Loucy (cell line): ENCODE measurements at regions not wholly inside any gene's neighbourhood (a gene's known extent, or its start where the extent isn't known, plus 50 kb on each side); places are given as distances from the start of the nearest gene placed in this dataset.

Source experiments
- H2AFZ ChIP-seq: fragments of 200-600 bp; sonication (generic); 2 replicates; pipeline ENCODE4 v1.6.0; 2016; ENCODE audit warnings: antibody characterized with exemption, mild to moderate bottlenecking, low read length, moderate library complexity
- H3F3A ChIP-seq: fragments of 200-600 bp; 2 replicates; pipeline ENCODE4 v1.6.0; 2016; ENCODE audit warnings: antibody characterized with exemption, low read depth, mild to moderate bottlenecking
- H3K27me3 ChIP-seq: fragments of 200-600 bp; sonication (generic); 2 replicates; pipeline ENCODE4 v1.6.1; 2014; ENCODE audit warnings: low read length, mild to moderate bottlenecking; ENCODE audit not compliant: insufficient read depth, poor library complexity, severe bottlenecking
- H3K36me3 ChIP-seq: fragments of 200-600 bp; sonication (generic); 2 replicates; pipeline ENCODE4 v1.6.1; 2016; ENCODE audit warnings: low read length; ENCODE audit not compliant: insufficient read depth
- H3K4me1 ChIP-seq: fragments of 200-600 bp; sonication (generic); 2 replicates; pipeline ENCODE4 v1.5.1; 2014; ENCODE audit warnings: low read length, mild to moderate bottlenecking; ENCODE audit not compliant: insufficient read depth, poor library complexity, severe bottlenecking
- H3K4me2 ChIP-seq: fragments of 200-600 bp; sonication (generic); 2 replicates; pipeline ENCODE4 v1.6.0; 2014; ENCODE audit warnings: antibody characterized with exemption, low read length, low read depth, mild to moderate bottlenecking; ENCODE audit not compliant: poor library complexity, severe bottlenecking
- H3K4me3 ChIP-seq: fragments of 200-600 bp; sonication (generic); 2 replicates; pipeline ENCODE4 v1.5.1; 2014; ENCODE audit warnings: low read length, mild to moderate bottlenecking, mixed read lengths; ENCODE audit not compliant: poor library complexity, severe bottlenecking
- H3K79me2 ChIP-seq: fragments of 200-600 bp; sonication (generic); 2 replicates; pipeline ENCODE4 v1.6.1; 2014; ENCODE audit warnings: low read length; ENCODE audit not compliant: insufficient read depth
- H3K9ac ChIP-seq: fragments of 200-600 bp; sonication (generic); 2 replicates; pipeline ENCODE4 v1.6.0; 2014; ENCODE audit warnings: mild to moderate bottlenecking, low read depth, low read length, moderate library complexity; ENCODE audit not compliant: poor library complexity, severe bottlenecking
- H3K9me2 ChIP-seq: fragments of 200-600 bp; sonication (generic); replicated peaks from 2 replicates; pipeline ENCODE4 v1.6.1; 2016; ENCODE audit warnings: low read depth, low read length, mixed read lengths
- H3K9me3 ChIP-seq: fragments of 200-600 bp; sonication (generic); 2 replicates; pipeline ENCODE4 v1.6.1; 2014; ENCODE audit warnings: mild to moderate bottlenecking, antibody characterized with exemption, low read length, low read depth; ENCODE audit not compliant: insufficient read depth
- H4K20me1 ChIP-seq: fragments of 200-600 bp; sonication (generic); 2 replicates; pipeline ENCODE4 v1.6.0; 2014; ENCODE audit warnings: antibody characterized with exemption, low read length, mild to moderate bottlenecking; ENCODE audit not compliant: insufficient read depth, poor library complexity, severe bottlenecking
- EZH2phosphoT487 ChIP-seq: fragments of 200-600 bp; IDR thresholded peaks from 2 replicates; pipeline ENCODE4 v1.6.1; 2018; ENCODE audit warnings: antibody characterized with exemption, mild to moderate bottlenecking, moderate library complexity, borderline replicate concordance
- TF ChIP-seq, protein P1 (sequence below): fragments of 200-600 bp; sonication (generic); conservative IDR thresholded peaks from 2 replicates; pipeline ENCODE4 v1.5.1; 2014; ENCODE audit warnings: mild to moderate bottlenecking, antibody characterized with exemption, low read length

GRCh38 chr5:142225141-142225540 lies 99.7 kb downstream of the SPRY4 start:
- no peak for TF ChIP-seq EZH2phosphoT487
- TF ChIP-seq, protein P1, sequence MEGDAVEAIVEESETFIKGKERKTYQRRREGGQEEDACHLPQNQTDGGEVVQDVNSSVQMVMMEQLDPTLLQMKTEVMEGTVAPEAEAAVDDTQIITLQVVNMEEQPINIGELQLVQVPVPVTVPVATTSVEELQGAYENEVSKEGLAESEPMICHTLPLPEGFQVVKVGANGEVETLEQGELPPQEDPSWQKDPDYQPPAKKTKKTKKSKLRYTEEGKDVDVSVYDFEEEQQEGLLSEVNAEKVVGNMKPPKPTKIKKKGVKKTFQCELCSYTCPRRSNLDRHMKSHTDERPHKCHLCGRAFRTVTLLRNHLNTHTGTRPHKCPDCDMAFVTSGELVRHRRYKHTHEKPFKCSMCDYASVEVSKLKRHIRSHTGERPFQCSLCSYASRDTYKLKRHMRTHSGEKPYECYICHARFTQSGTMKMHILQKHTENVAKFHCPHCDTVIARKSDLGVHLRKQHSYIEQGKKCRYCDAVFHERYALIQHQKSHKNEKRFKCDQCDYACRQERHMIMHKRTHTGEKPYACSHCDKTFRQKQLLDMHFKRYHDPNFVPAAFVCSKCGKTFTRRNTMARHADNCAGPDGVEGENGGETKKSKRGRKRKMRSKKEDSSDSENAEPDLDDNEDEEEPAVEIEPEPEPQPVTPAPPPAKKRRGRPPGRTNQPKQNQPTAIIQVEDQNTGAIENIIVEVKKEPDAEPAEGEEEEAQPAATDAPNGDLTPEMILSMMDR, result no peak
- H3K4me1 ChIP-seq, result no peaks in the 10 kb centered on the region
- H3K9me3 ChIP-seq, result no peaks in the 10 kb centered on the region
- no peaks in the 10 kb centered on the region for H3F3A ChIP-seq
- H3K4me2 ChIP-seq, result no peak overlapping the region
- H3K27me3 ChIP-seq, result no peaks in the 10 kb centered on the region
- no peak overlapping the region for H2AFZ ChIP-seq
- H3K4me3 ChIP-seq, result no peak overlapping the region
- no peaks in the 10 kb centered on the region for H3K36me3 ChIP-seq
- no peaks in the 10 kb centered on the region for H4K20me1 ChIP-seq
- no peak overlapping the region for H3K9ac ChIP-seq
- no peaks in the 10 kb centered on the region for H3K9me2 ChIP-seq
- no peaks in the 10 kb centered on the region for H3K79me2 ChIP-seq

DNA sequence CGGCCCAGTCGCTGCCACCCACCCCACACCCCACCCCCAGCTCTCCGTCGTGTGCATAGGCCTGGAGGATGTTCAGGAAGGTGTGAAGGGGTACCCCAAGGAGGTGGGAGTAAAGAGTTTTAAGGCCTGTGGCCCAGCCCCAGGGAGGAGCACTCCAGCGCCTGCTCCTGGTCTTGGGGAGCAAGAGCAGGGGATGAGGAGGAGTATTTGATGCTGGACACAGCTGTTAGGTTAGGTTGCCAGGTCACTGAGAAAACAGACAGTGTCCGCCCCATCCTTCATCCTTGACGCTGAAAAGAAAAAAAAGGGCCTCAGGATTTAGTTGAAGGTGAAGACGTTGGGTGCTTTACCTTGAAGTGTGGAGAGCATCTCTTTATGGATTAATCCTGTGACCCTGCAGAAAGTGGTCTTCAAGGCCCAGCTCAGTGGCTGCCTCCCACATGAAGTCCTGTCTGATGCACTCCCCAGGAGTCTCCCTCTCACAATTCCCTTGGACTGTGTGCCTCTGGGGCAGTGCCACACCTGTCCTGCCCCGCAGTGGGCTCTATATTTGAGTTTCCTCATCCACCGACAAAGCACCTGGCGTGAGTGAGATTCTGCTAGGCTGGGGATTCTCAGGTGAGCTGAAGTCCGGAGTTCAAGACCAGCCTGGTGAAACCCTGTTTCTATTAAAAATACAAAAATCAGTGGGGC lies 101.8 kb downstream of the SPRY4 start:
- H3K9me3 ChIP-seq, result no peaks in the 10 kb centered on the region
- no peak overlapping the region for H3K4me2 ChIP-seq
- H3K9me2 ChIP-seq, result no peaks in the 10 kb centered on the region
- TF ChIP-seq EZH2phosphoT487, result no peak
- TF ChIP-seq, protein P1, result 0 out of 2 replicates have a peak, but pooled peaks have one; percentile 11
- H3K79me2 ChIP-seq, result no peaks in the 10 kb centered on the region
- no peak overlapping the region for H3K9ac ChIP-seq
- H4K20me1 ChIP-seq, result no peaks in the 10 kb centered on the region
- H2AFZ ChIP-seq, result no peak overlapping the region
- no peak overlapping the region for H3K4me3 ChIP-seq
- H3K36me3 ChIP-seq, result no peaks in the 10 kb centered on the region
- H3K27me3 ChIP-seq, result no peaks in the 10 kb centered on the region
- no peaks in the 10 kb centered on the region for H3F3A ChIP-seq
- H3K4me1 ChIP-seq, result no peaks in the 10 kb centered on the region

GRCh38 chr5:142222225-142222865 lies 102.5 kb downstream of the SPRY4 start:
- H3K4me1 ChIP-seq, result no peaks in the 10 kb centered on the region
- H3K79me2 ChIP-seq, result no peaks in the 10 kb centered on the region
- no peaks in the 10 kb centered on the region for H3K36me3 ChIP-seq
- no peak overlapping the region for H3K4me3 ChIP-seq
- H2AFZ ChIP-seq, result no peak overlapping the region
- no peak overlapping the region for H3K4me2 ChIP-seq
- H3K9me2 ChIP-seq, result no peaks in the 10 kb centered on the region
- no peaks in the 10 kb centered on the region for H3K9me3 ChIP-seq
- no peak for TF ChIP-seq EZH2phosphoT487
- TF ChIP-seq, protein P1, result no peak
- no peaks in the 10 kb centered on the region for H4K20me1 ChIP-seq
- no peak overlapping the region for H3K9ac ChIP-seq
- no peaks in the 10 kb centered on the region for H3F3A ChIP-seq
- H3K27me3 ChIP-seq, result no peaks in the 10 kb centered on the region
